ENCODE measurements at regions not wholly inside any gene's neighbourhood (a gene's known extent, or its start where the extent isn't known, plus 50 kb on each side); places are given as distances from the start of the nearest gene placed in this dataset.

GRCh38 chr3:176953106-176954060 is 243.9 kb downstream of the TBL1XR1 start:
- Histone ChIP-seq H3K4me2 (no peak overlapping the region), H3K27me3 (no peaks in the 10 kb centered on the region), H4K20me1 (ENCODE audit: insufficient read depth, poor library complexity, severe bottlenecking) (no peaks in the 10 kb centered on the region), H3K9me2 (replicated peaks; ENCODE audit: insufficient read depth) (no peaks in the 10 kb centered on the region), H3K9me3 (ENCODE audit: low read depth) (no peaks in the 10 kb centered on the region), H3K4me3 (no peak overlapping the region), H3K27ac (no peak overlapping the region), H3K79me2 (no peaks in the 10 kb centered on the region), H3K36me3 (replicated peaks; ENCODE audit: insufficient read depth, low read depth) (no peaks in the 10 kb centered on the region), H2AFZ (no peak overlapping the region), H3K4me1 (ENCODE audit: insufficient read depth) (peaks cover 6% of the 10 kb centered on the region)
- TF ChIP-seq EZH2 (IDR thresholded peaks at IDR 0.05; ENCODE audit: borderline replicate concordance): no peak
- TF ChIP-seq CTCF (IDR thresholded peaks at IDR 0.05; ENCODE audit: poor library complexity): no peak
- no peak for TF ChIP-seq EZH2phosphoT487 (IDR thresholded peaks at IDR 0.05; ENCODE audit: low read depth, severe bottlenecking, unreplicated experiment)
- DNase-seq (ENCODE audit: low spot score): peak; percentile 21
- WGBS (ENCODE audit: low lambda C conversion rate, missing lambda C conversion rate): 63% methylated on average over 6 of the region's 6 CpGs

DNA sequence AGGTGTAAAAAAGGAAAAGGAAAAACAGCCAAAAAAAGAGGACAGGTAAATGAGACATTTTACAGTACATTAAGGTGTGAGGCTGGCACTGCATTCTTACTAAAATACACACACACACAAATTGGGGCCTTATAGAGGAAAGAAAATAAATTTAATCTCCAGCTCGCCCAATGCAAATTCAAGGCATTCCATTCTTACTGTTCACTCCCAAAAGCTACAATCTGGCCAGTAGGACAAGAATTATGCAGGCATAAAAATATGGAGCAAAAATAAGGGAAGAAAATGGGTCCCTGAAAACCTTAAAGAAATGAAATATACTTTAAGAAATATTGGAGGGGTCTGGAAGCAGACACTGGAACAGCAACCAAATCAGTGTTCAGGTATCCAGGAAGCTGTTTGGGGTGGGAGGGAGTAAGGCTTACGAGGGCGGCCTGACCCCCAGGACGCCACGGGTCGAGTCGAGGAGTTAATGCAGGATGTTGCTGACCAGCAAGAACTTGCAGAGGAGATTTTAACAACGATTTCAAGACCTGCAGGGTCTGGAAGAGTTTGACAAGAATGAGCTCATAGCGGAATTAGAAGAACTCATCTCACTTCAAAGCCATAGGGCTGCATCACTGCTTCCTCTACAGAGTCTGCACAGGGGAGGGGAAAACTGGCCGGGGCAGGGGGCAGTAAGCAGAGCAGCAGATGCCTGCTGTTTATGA is 245.5 kb downstream of the TBL1XR1 start:
- Histone ChIP-seq H3K9me2 (replicated peaks; ENCODE audit: insufficient read depth) (no peaks in the 10 kb centered on the region), H3K36me3 (replicated peaks; ENCODE audit: insufficient read depth, low read depth) (no peaks in the 10 kb centered on the region), H2AFZ (no peak overlapping the region), H3K4me2 (no peak overlapping the region), H3K9me3 (ENCODE audit: low read depth) (no peaks in the 10 kb centered on the region), H3K79me2 (no peaks in the 10 kb centered on the region), H3K4me3 (no peak overlapping the region), H3K27ac (no peak overlapping the region), H3K27me3 (no peaks in the 10 kb centered on the region), H3K4me1 (ENCODE audit: insufficient read depth) (peaks cover 6% of the 10 kb centered on the region), H4K20me1 (ENCODE audit: insufficient read depth, poor library complexity, severe bottlenecking) (no peaks in the 10 kb centered on the region)
- TF ChIP-seq EZH2phosphoT487 (IDR thresholded peaks at IDR 0.05; ENCODE audit: low read depth, severe bottlenecking, unreplicated experiment) (no peak), CTCF (IDR thresholded peaks at IDR 0.05; ENCODE audit: poor library complexity) (no peak), EZH2 (IDR thresholded peaks at IDR 0.05; ENCODE audit: borderline replicate concordance) (no peak)
- no peak for DNase-seq (ENCODE audit: low spot score)
- WGBS (ENCODE audit: low lambda C conversion rate, missing lambda C conversion rate): 53% methylated on average over 10 of the region's 10 CpGs

- no peak overlapping the region for H2AFZ ChIP-seq
- H3K36me3 ChIP-seq (replicated peaks; ENCODE audit: insufficient read depth, low read depth): no peaks in the 10 kb centered on the region
- H3K4me1 ChIP-seq (ENCODE audit: insufficient read depth): peaks cover 6% of the 10 kb centered on the region
- no peaks in the 10 kb centered on the region for H3K9me3 ChIP-seq (ENCODE audit: low read depth)
- no peaks in the 10 kb centered on the region for H3K79me2 ChIP-seq
- H3K9me2 ChIP-seq (replicated peaks; ENCODE audit: insufficient read depth): no peaks in the 10 kb centered on the region
- no peak for DNase-seq (ENCODE audit: low spot score)
- H3K27ac ChIP-seq: no peak overlapping the region
- WGBS (ENCODE audit: low lambda C conversion rate, missing lambda C conversion rate): 96% methylated on average over 3 of the region's 3 CpGs
- no peak overlapping the region for H3K4me3 ChIP-seq
- TF ChIP-seq EZH2phosphoT487 (IDR thresholded peaks at IDR 0.05; ENCODE audit: low read depth, severe bottlenecking, unreplicated experiment) (no peak), CTCF (IDR thresholded peaks at IDR 0.05; ENCODE audit: poor library complexity) (no peak), EZH2 (IDR thresholded peaks at IDR 0.05; ENCODE audit: borderline replicate concordance) (no peak)
- no peaks in the 10 kb centered on the region for H4K20me1 ChIP-seq (ENCODE audit: insufficient read depth, poor library complexity, severe bottlenecking)
- no peak overlapping the region for H3K4me2 ChIP-seq
- H3K27me3 ChIP-seq: no peaks in the 10 kb centered on the region
Observed at GRCh38 chr3:176951144-176951543, 246.1 kb downstream of the TBL1XR1 start.

All from hepatocyte (in vitro differentiated cells).